SJCRH30 (cell line): ENCODE measurements at regions not wholly inside any gene's neighbourhood (a gene's known extent, or its start where the extent isn't known, plus 50 kb on each side); places are given as distances from the start of the nearest gene placed in this dataset.

Experiments
- DNase-seq, 2 experiments: peaks; one replicate each; pipeline ENCODE4 v3.0.0-alpha.2; 2015 to 2020
- H3K27ac ChIP-seq: fragments of 250-450 bp; sonication (Bioruptor Pico); 2 replicates; pipeline ENCODE4 v1.5.1; 2020; ENCODE audit warnings: mild to moderate bottlenecking, moderate library complexity
- H3K27me3 ChIP-seq: fragments of 250-450 bp; sonication (Bioruptor Pico); 2 replicates; pipeline ENCODE4 v1.5.1; 2020; ENCODE audit warnings: mild to moderate bottlenecking, moderate library complexity
- H3K36me3 ChIP-seq: fragments of 250-450 bp; sonication (Bioruptor Pico); 2 replicates; pipeline ENCODE4 v1.5.1; 2020; ENCODE audit warnings: mild to moderate bottlenecking, moderate library complexity
- H3K4me1 ChIP-seq: fragments of 250-450 bp; sonication (Bioruptor Pico); 2 replicates; pipeline ENCODE4 v1.5.1; 2020; ENCODE audit warnings: mild to moderate bottlenecking, moderate library complexity
- H3K4me3 ChIP-seq: fragments of 250-450 bp; sonication (Bioruptor Pico); 2 replicates; pipeline ENCODE4 v1.5.1; 2020; ENCODE audit warnings: mild to moderate bottlenecking, moderate library complexity
- H3K9me3 ChIP-seq: fragments of 250-450 bp; sonication (Bioruptor Pico); replicated peaks from 2 replicates; pipeline ENCODE4 v1.5.1; 2020; ENCODE audit warnings: mild to moderate bottlenecking, moderate library complexity

DNA sequence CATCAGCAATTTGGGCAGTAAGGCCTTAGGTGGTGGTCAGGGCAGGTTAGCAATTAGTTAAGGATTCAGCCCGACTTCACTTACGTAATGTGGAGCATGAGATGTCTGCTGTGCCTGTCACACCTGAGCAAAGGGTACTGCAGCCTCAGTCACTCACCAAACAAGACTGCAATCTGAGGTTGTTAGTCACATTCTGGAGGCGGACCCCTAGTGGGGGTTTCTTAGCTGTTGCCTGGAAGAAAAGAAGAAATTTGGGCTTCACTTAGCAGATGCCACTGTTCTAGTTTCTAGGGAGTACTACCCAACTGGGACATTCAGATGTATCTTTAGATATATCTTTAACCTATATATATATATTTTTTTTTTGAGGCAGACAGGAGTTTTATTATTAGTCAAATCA, 529.9 kb downstream of the SLC4A3 start:
- Histone ChIP-seq H3K4me3 (no peak overlapping the region), H3K27me3 (no peaks in the 10 kb centered on the region), H3K36me3 (no peaks in the 10 kb centered on the region), H3K27ac (no peak overlapping the region), H3K4me1 (no peaks in the 10 kb centered on the region), H3K9me3 (no peaks in the 10 kb centered on the region)
- no peak for DNase-seq

DNA sequence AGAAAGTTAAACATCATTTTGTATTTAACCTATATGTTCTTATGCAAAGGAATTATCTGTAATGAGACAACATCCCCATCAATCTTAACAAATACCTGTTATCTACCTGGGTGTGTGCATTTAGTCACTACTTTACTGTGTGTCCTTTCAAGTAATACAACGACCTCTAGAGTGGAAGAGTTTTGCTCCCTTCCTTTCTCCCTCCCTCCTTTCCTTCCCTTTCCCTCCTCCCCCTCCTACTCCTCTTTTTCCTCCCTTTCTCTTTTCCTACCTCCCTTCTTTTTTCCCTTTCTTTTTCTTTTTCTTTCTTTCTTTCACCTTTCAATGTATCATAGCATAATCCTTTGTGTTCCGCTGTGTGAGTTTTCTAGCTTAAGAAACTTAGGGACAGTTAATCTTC, 532.3 kb downstream of the SLC4A3 start:
- H3K27ac ChIP-seq: no peak overlapping the region
- H3K4me1 ChIP-seq: no peaks in the 10 kb centered on the region
- H3K9me3 ChIP-seq: no peaks in the 10 kb centered on the region
- no peak overlapping the region for H3K4me3 ChIP-seq
- DNase-seq: no peak
- no peaks in the 10 kb centered on the region for H3K36me3 ChIP-seq
- no peaks in the 10 kb centered on the region for H3K27me3 ChIP-seq

DNA sequence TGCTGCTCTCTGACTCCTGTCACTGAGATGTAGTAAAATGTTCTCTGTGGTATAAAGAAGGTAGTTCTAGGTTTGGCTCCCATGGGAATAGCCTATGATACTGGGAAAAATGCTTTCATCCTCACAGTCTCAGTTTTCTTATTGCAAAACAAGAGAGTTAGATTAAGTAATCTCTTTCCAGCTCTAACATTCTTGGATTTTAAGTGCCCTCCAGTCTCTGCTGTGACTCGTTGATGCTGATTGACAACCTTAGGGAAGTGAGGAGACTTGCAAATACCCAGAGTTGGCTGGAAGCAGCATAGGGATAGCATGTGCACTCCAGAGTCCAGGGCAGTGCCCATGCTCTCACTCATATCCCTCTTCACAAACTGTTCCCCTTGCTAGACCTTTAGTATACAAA, 534.9 kb downstream of the SLC4A3 start:
- Histone ChIP-seq H3K9me3 (no peaks in the 10 kb centered on the region), H3K27ac (no peak overlapping the region), H3K4me1 (no peaks in the 10 kb centered on the region), H3K27me3 (no peaks in the 10 kb centered on the region), H3K36me3 (no peaks in the 10 kb centered on the region), H3K4me3 (no peak overlapping the region)
- no peak for DNase-seq

DNA sequence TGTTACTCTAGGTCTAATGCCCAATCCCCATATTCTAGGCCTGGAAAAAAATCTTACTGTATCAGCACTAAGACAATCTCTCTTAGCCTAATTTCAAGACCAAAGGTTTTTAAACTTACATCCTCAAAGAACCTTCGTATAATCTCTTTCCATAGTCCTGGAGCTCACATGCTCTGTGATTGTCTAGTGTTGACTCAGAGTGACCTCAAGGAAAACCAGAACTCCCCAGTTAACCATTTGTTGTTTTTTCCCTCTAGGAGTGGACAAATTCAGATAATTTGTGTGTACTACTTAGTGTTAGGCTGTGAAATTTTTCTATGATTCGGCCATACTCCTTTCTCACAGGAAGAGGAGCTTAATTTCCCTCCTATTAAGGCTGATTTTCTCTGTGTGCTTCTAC, 536.1 kb downstream of the SLC4A3 start:
- Histone ChIP-seq H3K27ac (no peak overlapping the region), H3K9me3 (no peaks in the 10 kb centered on the region), H3K4me1 (no peaks in the 10 kb centered on the region), H3K36me3 (no peaks in the 10 kb centered on the region), H3K4me3 (no peak overlapping the region), H3K27me3 (no peaks in the 10 kb centered on the region)
- no peak for DNase-seq

DNA sequence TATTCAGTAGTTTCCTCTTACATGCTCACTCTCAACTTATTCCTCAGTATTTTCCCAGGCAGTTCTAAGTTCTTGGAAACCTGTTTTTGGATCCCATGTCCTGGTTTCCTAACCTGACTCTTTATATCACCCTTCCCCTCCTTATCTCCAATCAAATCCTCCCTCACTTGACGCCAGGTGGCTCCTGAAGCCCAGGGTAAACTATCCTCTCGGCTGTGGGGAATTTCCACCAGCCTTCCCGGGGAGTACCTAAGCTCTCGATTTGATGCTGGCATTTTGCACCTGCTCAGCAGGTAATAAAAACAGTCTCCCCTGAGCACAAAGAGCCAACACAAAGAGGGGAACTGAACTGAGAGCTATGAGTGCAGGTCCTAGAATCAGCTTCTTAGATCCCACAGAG, 538.0 kb downstream of the SLC4A3 start:
- Histone ChIP-seq H3K27me3 (no peaks in the 10 kb centered on the region), H3K4me3 (no peak overlapping the region), H3K9me3 (no peaks in the 10 kb centered on the region), H3K27ac (no peak overlapping the region), H3K36me3 (no peaks in the 10 kb centered on the region), H3K4me1 (no peaks in the 10 kb centered on the region)
- peak; percentile 9 to 20 for DNase-seq

DNA sequence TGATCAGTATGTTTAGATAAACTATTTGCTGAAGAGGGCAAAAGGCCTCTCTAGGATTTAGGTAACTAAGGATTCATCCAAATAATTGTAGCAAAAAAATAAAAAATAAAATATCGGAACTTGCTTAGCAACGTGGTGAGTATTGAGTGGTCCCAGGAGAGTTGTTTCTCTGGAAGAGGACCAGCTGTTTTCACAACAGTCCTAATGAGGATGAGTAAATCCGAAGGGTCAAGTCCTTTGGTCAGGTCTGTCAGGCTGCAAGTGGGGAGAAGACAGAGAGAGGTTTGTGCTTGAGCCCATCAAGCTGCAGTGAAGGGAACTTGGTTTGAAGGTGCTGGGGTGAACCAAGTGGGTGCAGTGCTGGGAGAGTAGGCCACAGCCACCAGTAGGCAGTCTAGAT, 539.2 kb downstream of the SLC4A3 start:
- Histone ChIP-seq H3K27me3 (no peaks in the 10 kb centered on the region), H3K9me3 (no peaks in the 10 kb centered on the region), H3K27ac (no peak overlapping the region), H3K36me3 (no peaks in the 10 kb centered on the region), H3K4me1 (no peaks in the 10 kb centered on the region), H3K4me3 (no peak overlapping the region)
- DNase-seq: peak in 1 of 2 experiments; percentile 2

DNA sequence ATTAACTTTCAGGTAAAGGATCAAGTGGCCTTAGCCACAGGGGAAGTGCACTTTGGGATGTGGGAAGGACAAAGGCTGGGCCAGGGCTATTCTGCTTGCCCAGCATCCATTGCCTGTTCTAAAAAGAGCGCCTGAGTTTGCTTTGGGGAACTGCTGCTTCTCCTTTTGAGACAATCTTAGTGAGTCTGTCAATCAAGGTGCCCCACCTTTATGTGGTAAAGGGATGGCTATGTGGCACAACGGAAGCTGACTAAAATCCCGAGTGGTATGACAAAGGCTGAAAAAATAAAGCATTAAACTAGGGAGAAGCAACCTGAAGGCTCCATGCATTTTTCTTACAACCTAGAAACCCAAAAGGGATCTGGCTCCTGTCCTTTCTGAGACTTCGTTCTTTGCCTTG, 540.5 kb downstream of the SLC4A3 start:
- Histone ChIP-seq H3K4me3 (no peak overlapping the region), H3K4me1 (no peaks in the 10 kb centered on the region), H3K27ac (no peak overlapping the region), H3K27me3 (no peaks in the 10 kb centered on the region), H3K9me3 (no peaks in the 10 kb centered on the region), H3K36me3 (no peaks in the 10 kb centered on the region)
- DNase-seq: no peak

DNA sequence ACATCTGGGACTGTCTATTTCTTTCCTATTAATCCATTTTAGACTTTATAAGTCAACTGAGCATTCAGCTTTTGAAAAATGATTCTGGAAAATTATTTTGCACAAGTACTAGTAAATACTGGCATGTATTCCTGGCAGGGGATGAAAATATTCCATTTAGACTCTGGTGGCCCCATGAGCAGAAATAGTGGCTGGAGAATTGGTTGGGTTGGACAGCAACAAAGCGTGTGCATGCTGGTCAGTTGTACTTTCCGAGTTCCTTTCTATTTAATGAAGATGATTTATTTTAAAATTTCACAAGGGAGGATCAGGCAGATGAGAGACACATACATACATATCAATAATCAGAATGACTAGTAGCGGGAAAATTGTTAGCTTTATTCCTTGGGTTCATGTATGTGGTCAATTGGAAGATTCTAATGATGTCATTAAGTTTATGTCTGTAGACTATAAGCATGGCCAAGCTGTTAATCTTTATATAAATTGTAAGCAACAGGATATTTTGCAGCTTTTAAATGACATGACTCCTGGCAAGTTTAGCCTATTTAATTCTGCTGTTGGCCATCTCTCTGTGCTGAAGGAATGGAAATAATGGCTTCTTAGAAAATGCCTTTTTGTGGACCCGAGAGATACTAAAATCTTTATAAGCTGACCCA, 541.6 kb downstream of the SLC4A3 start:
- Histone ChIP-seq H3K27ac (no peak overlapping the region), H3K36me3 (no peaks in the 10 kb centered on the region), H3K27me3 (no peaks in the 10 kb centered on the region), H3K4me1 (no peaks in the 10 kb centered on the region), H3K4me3 (no peak overlapping the region), H3K9me3 (no peaks in the 10 kb centered on the region)
- no peak for DNase-seq

DNA sequence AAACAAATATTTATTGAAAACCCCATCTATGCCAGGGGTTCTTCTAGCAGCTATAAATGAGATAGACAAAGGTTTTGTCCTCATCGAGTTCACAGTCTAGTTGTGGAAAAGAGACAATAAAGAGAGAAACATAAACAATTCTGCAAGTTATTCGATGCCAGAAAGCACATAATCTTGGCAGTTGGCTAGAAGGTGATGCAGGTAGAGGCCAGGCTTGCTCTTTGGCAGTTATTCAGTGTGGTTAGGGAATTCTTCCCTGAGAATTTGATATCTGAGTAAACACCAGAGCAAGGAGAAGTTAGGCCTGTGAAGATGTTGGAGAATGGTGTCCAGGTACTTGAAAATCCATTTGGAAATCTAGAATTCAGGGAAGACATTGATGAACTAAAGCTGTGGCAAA, 547.4 kb downstream of the SLC4A3 start:
- H3K4me1 ChIP-seq: no peaks in the 10 kb centered on the region
- H3K9me3 ChIP-seq: no peaks in the 10 kb centered on the region
- H3K36me3 ChIP-seq: no peaks in the 10 kb centered on the region
- DNase-seq: no peak
- no peak overlapping the region for H3K4me3 ChIP-seq
- H3K27ac ChIP-seq: no peak overlapping the region
- no peaks in the 10 kb centered on the region for H3K27me3 ChIP-seq

DNA sequence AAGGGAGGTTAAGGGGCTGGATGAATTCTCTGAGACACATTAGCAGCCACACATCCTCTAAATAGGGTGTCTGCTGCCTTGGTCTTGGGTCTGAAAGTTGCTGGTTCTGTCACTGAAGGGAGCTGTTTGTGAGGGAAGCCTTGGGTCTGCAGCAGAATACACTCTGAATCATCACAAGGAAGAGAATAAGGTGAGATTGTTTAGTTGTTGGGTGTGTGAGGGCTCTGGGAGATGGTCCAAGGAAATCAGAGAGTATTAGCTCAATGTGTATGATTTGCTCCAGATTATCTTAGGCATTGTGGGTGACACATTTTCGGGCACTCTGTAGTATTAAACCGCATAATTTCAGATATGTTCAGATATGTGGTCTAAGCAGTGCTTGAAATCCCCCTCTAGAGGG, 548.5 kb downstream of the SLC4A3 start:
- no peaks in the 10 kb centered on the region for H3K4me1 ChIP-seq
- no peaks in the 10 kb centered on the region for H3K9me3 ChIP-seq
- no peaks in the 10 kb centered on the region for H3K36me3 ChIP-seq
- no peak overlapping the region for H3K27ac ChIP-seq
- no peak for DNase-seq
- H3K4me3 ChIP-seq: no peak overlapping the region
- no peaks in the 10 kb centered on the region for H3K27me3 ChIP-seq

DNA sequence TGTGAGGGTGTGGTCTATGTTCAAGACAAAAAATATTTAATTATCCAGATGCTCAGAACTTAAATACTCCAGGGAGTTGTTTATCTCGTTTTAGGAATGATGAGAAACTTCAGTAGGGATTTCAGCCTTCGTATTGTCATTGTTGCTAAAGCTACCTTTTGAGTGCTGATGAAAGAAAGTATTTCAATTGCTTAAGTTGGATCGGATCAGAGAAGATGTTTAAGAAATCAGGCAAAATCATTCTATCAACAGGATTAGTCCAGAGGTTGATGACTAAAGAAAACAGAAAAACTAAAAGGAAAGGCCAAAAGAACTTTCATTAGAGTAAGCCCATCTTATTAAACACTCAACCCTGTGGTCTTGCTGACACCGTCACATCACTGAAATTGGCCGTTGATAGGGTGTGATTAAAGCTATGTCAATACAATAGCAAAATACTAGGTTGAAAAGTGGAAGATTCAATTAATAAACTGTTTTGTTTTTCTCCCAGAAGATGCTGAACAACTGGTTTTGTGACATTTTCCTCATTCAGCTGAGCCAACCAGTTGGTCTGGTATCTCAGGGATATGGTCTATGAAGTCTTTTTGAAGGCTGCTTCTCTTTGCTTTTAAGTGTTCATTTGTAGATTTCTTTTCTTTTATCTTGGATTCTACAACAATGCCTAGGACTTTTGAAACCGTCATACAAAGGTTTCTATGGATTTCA, 551.7 kb downstream of the SLC4A3 start:
- Histone ChIP-seq H3K27me3 (no peaks in the 10 kb centered on the region), H3K36me3 (no peaks in the 10 kb centered on the region), H3K4me1 (no peaks in the 10 kb centered on the region), H3K9me3 (no peaks in the 10 kb centered on the region), H3K27ac (no peak overlapping the region), H3K4me3 (no peak overlapping the region)
- no peak for DNase-seq

DNA sequence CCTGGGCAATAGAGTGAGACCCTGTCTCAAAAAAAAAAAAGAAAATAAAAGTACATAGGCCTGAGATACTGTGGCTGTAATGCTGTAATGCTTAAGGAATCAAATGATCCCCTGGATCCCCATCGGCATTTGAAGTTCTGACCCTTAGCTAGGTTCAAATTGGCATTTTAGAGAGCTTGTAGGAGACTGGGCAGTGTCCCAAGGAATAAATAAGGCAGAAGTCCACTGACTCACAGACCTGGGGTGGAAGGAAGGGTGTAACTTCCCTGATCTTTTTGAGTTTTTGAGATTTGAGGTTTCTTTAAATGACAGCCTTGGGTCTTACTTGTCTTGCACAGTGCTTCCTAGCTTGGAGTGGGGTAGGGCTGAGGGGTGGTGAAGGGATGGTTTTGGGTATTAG, 553.7 kb downstream of the SLC4A3 start:
- Histone ChIP-seq H3K36me3 (no peaks in the 10 kb centered on the region), H3K4me1 (no peaks in the 10 kb centered on the region), H3K4me3 (no peak overlapping the region), H3K27ac (no peak overlapping the region), H3K27me3 (no peaks in the 10 kb centered on the region), H3K9me3 (no peaks in the 10 kb centered on the region)
- DNase-seq: no peak

DNA sequence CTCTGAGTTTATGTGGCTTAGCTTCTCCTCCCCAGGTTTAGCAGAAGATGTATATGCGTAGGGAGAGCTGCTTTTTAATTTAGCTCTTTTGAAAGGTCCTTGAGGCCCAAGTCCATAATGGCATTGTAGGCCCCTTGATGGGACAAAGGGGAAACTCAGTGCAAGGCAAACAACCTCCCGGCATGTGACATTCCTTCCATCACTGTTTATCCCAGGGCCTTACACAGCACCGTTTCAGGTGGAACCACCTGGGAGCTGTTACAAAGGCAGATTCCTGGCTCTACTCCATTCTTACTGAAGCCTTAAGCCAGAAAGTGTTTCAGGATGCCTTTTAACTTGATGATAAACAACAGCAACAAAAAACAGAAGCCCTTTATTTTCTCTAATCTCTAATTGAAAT, 555.4 kb downstream of the SLC4A3 start:
- no peak overlapping the region for H3K27ac ChIP-seq
- H3K9me3 ChIP-seq: no peaks in the 10 kb centered on the region
- H3K27me3 ChIP-seq: no peaks in the 10 kb centered on the region
- H3K4me3 ChIP-seq: no peak overlapping the region
- H3K4me1 ChIP-seq: no peaks in the 10 kb centered on the region
- no peak for DNase-seq
- no peaks in the 10 kb centered on the region for H3K36me3 ChIP-seq

DNA sequence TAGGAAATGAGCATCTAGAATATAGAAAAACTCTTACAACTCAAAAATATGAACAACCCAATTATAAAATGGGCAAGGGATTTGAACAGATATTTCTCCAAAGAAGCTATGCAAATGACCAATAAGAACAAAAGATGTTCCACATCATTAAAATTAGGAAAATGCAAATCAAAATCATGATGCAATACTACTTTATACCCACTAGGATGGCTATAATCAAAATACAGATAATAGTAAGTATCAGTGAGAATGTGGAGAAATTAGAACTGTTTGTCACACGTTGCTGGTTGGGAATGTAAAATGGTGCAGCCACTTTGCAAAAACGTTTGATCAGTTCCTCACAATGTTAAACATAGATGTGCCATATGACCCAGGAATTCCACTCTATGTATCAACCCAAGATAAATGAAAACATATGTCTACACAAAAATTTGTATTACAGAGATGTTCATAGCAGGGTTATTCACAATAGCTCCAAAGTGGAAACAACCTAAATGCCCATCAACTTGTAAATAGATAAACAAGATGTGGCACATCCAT, 558.4 kb downstream of the SLC4A3 start:
- no peak overlapping the region for H3K4me3 ChIP-seq
- H3K4me1 ChIP-seq: no peaks in the 10 kb centered on the region
- no peaks in the 10 kb centered on the region for H3K9me3 ChIP-seq
- no peak for DNase-seq
- no peaks in the 10 kb centered on the region for H3K27me3 ChIP-seq
- H3K27ac ChIP-seq: no peak overlapping the region
- H3K36me3 ChIP-seq: no peaks in the 10 kb centered on the region

DNA sequence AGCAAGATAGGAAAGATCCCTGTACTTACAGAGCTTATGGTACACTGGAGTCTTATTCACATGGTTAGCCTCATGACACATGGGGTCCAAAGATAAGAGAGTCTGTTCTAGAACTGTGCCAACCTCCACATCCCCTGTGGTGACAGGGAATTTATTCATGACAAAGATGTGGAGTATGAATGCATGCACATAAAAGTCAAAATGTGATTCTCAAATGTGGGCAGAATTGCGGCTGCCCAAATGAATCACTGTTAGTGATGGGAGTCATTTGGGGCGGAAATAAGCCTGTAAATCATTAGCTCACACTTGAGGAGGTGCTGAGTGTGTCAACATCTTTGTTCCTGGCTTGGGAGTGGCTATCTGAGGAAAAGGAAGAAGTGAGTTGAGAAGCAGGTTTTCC, 560.6 kb downstream of the SLC4A3 start:
- Histone ChIP-seq H3K4me1 (no peaks in the 10 kb centered on the region), H3K27me3 (no peaks in the 10 kb centered on the region), H3K9me3 (no peaks in the 10 kb centered on the region), H3K27ac (no peak overlapping the region), H3K4me3 (no peak overlapping the region), H3K36me3 (no peaks in the 10 kb centered on the region)
- DNase-seq: no peak

DNA sequence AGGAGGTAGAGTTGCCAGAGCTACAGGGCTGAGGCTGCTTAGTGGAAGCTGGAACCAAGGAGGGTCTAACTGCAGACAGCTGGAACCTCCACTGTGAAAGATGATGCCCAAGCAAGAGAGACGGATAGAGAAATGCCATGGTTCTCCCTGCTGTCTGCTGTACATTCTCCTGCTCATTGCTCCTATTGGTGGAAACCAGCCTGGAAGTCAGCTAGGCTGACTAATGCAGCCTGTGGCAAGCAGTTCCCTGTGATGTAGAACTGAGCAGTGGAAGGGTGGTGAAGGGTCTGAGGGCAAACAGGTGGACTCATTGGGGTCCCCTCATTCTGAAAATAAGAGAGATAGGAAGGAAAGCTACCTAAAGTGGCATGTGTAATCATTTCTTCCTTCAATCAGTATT, 563.6 kb downstream of the SLC4A3 start:
- Histone ChIP-seq H3K4me1 (no peaks in the 10 kb centered on the region), H3K27ac (no peak overlapping the region), H3K27me3 (no peaks in the 10 kb centered on the region), H3K36me3 (no peaks in the 10 kb centered on the region), H3K4me3 (no peak overlapping the region), H3K9me3 (no peaks in the 10 kb centered on the region)
- no peak for DNase-seq
